ENCODE measurements at regions not wholly inside any gene's neighbourhood (a gene's known extent, or its start where the extent isn't known, plus 50 kb on each side); places are given as distances from the start of the nearest gene placed in this dataset.
"Not testable (repeated sequence)": the region's sequence is repeated elsewhere in the genome, so short reads cannot be mapped to it uniquely, and the experiment has no call there.

- DNase-seq: no peak
Measured at GRCh38 chr2:62325398-62325797, 129.5 kb downstream of the B3GNT2 start.

GRCh38 chr2:62321380-62322289 lies 125.7 kb downstream of the B3GNT2 start:
- DNase-seq: no peak

GRCh38 chr2:62320657-62321357 lies 124.9 kb downstream of the B3GNT2 start:
- DNase-seq: no peak

- not testable (repeated sequence) for DNase-seq
Measured at GRCh38 chr2:62320137-62320536, 124.2 kb downstream of the B3GNT2 start.

GRCh38 chr2:62319070-62319469 lies 123.2 kb downstream of the B3GNT2 start:
- DNase-seq: no peak

- no peak for DNase-seq
Measured at GRCh38 chr2:62315476-62315875, 119.6 kb downstream of the B3GNT2 start.

- no peak for DNase-seq
Measured at GRCh38 chr2:62314291-62314690, 118.4 kb downstream of the B3GNT2 start.

- DNase-seq: peak; percentile 34
Measured at GRCh38 chr2:62313449-62314227, 117.7 kb downstream of the B3GNT2 start.

GRCh38 chr2:62309465-62310091 lies 113.7 kb downstream of the B3GNT2 start:
- DNase-seq: no peak

- DNase-seq: no peak
Measured at GRCh38 chr2:62309081-62309464, 113.2 kb downstream of the B3GNT2 start.

- DNase-seq: no peak
Measured at GRCh38 chr2:62307469-62308389, 111.8 kb downstream of the B3GNT2 start.

- peak; percentile 45 for DNase-seq
Measured at GRCh38 chr2:62306751-62307468, 111.0 kb downstream of the B3GNT2 start.

- DNase-seq: no peak
Measured at GRCh38 chr2:62305421-62306176, 109.7 kb downstream of the B3GNT2 start.

- peak; percentile 56 for DNase-seq
Measured at GRCh38 chr2:62304429-62305417, 108.8 kb downstream of the B3GNT2 start.

GRCh38 chr2:62303788-62304187 lies 107.9 kb downstream of the B3GNT2 start:
- DNase-seq: no peak

GRCh38 chr2:62302631-62303435 lies 106.9 kb downstream of the B3GNT2 start:
- DNase-seq: no peak

GRCh38 chr2:62300925-62301324 lies 105.0 kb downstream of the B3GNT2 start:
- DNase-seq: no peak

GRCh38 chr2:62297624-62298010 lies 101.7 kb downstream of the B3GNT2 start:
- no peak for DNase-seq

Measured in CD4-positive, alpha-beta T cell treated with Interferon gamma for 1 hour (primary cell).